ENCODE measurements at regions not wholly inside any gene's neighbourhood (a gene's known extent, or its start where the extent isn't known, plus 50 kb on each side); places are given as distances from the start of the nearest gene placed in this dataset.

DNA sequence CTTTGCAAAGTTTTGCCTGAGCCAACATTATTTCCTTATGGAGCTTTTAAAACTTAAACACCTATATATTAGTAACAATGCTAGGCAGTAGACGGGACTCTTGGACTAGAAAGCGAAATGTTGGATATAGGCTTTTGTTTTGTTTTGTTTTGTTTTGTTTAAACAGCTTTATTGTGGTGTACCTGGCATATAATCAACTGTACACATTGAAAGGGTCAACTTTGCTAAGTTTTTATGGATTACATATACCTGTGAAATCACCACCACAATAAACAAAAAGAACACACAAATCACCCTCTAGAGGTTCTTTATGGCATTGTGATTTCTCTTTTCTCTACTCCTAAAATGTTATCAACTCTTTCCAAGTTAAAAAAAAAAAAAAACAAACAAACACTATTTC, 184.9 kb upstream of the LNX1 start:
- in situ Hi-C loops (cut with HindIII; ENCODE audit: extremely low pct_ligation_motif_present, low pct_unique_long_range_greater_than_20kb): no loop called here
- Histone ChIP-seq H3K27ac (ENCODE audit: extremely low read length, insufficient read depth, low read length) (no peak overlapping the region), H3K4me2 (ENCODE audit: low read depth, low read length) (no peak overlapping the region), H3K4me1 (ENCODE audit: insufficient read depth, low read length) (peaks cover 11% of the 10 kb centered on the region), H3K9ac (ENCODE audit: insufficient read depth, low read depth, low read length) (no peak overlapping the region), H2AFZ (ENCODE audit: low read length) (no peak overlapping the region), H3K79me2 (ENCODE audit: insufficient read depth, low read length) (no peaks in the 10 kb centered on the region), H3K4me3 (replicated peaks in 1 of 3; ENCODE audit: insufficient read depth in 1 of 3, low read depth in 2 of 3, low read length in 3 of 3) (no peak overlapping the region), H3K36me3 (replicated peaks in 1 of 2; ENCODE audit: control insufficient read depth in 1 of 2, insufficient read depth in 2 of 2, low read length in 2 of 2) (no peaks in the 10 kb centered on the region), H4K20me1 (ENCODE audit: insufficient read depth, low read length) (no peaks in the 10 kb centered on the region), H3K27me3 (ENCODE audit: control insufficient read depth in 1 of 2, insufficient read depth in 2 of 2, low read length in 2 of 2) (no peaks in the 10 kb centered on the region), H3K9me3 (ENCODE audit: low read length) (no peaks in the 10 kb centered on the region)
- TF ChIP-seq MATR3 (CRISPR knock-in tag; IDR thresholded peaks at IDR 0.05) (no peak), DMAP1 (CRISPR knock-in tag; IDR thresholded peaks at IDR 0.05) (no peak), ZNF777 (CRISPR knock-in tag; IDR thresholded peaks at IDR 0.05) (no peak)
- no TSS peak for BruUV-seq (replicated peaks)
- ChIA-PET POLR2A (no interaction called here), CTCF (ENCODE audit: low intra/inter-chr PET ratio, low total read pairs) (no interaction called here)
- WGBS (ENCODE audit: low lambda C conversion rate): 6% methylated on average over 2 of the region's 2 CpGs
- no peak for ATAC-seq
- intact Hi-C loops (cut with micrococcal nuclease; ENCODE audit: unreplicated experiment): no loop called here
- no peak for DNase-seq (ENCODE audit: low spot score)
- FAIRE-seq: no peak

DNA sequence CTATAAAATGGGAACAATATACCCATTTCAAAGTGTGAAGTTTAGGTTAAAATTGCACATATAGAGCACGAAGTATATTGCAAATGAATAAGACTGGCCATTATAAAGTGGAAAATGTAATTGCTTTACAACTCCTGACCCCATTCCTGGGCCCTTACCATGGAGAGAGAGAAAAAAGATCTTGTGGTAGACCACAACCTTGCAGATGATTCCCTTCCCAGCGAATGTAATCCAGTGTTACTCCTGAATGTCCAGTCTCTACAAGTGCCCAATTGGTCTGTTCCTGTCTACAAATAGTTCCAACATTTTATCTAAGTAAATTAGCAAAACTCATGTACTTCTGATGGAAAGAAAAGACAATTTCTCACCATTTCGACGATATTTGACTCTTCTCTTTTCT, 184.1 kb upstream of the LNX1 start:
- no peak overlapping the region for H3K9ac ChIP-seq (ENCODE audit: insufficient read depth, low read depth, low read length)
- FAIRE-seq: no peak
- H3K79me2 ChIP-seq (ENCODE audit: insufficient read depth, low read length): no peaks in the 10 kb centered on the region
- H4K20me1 ChIP-seq (ENCODE audit: insufficient read depth, low read length): no peaks in the 10 kb centered on the region
- H3K4me3 ChIP-seq (replicated peaks in 1 of 3; ENCODE audit: insufficient read depth in 1 of 3, low read depth in 2 of 3, low read length in 3 of 3): no peak overlapping the region
- 5% methylated on average over 4 of the region's 4 CpGs for WGBS (ENCODE audit: low lambda C conversion rate)
- in situ Hi-C loops (cut with HindIII; ENCODE audit: extremely low pct_ligation_motif_present, low pct_unique_long_range_greater_than_20kb) (no loop called here), intact Hi-C loops (cut with micrococcal nuclease; ENCODE audit: unreplicated experiment) (no loop called here)
- no peak for DNase-seq (ENCODE audit: low spot score)
- ATAC-seq: no peak
- no peaks in the 10 kb centered on the region for H3K9me3 ChIP-seq (ENCODE audit: low read length)
- H3K27me3 ChIP-seq (ENCODE audit: control insufficient read depth in 1 of 2, insufficient read depth in 2 of 2, low read length in 2 of 2): no peaks in the 10 kb centered on the region
- BruUV-seq (replicated peaks): no TSS peak
- no peaks in the 10 kb centered on the region for H3K36me3 ChIP-seq (replicated peaks in 1 of 2; ENCODE audit: control insufficient read depth in 1 of 2, insufficient read depth in 2 of 2, low read length in 2 of 2)
- ChIA-PET POLR2A (no interaction called here), CTCF (ENCODE audit: low intra/inter-chr PET ratio, low total read pairs) (no interaction called here)
- peaks cover 5% of the 10 kb centered on the region; the same call in 1 of the 2 replicates for H3K4me1 ChIP-seq (ENCODE audit: insufficient read depth, low read length)
- H2AFZ ChIP-seq (ENCODE audit: low read length): no peak overlapping the region
- H3K4me2 ChIP-seq (ENCODE audit: low read depth, low read length): no peak overlapping the region
- no peak overlapping the region for H3K27ac ChIP-seq (ENCODE audit: extremely low read length, insufficient read depth, low read length)
- TF ChIP-seq ZNF224 (CRISPR knock-in tag; IDR thresholded peaks at IDR 0.05) (no peak), ZBTB26 (CRISPR knock-in tag; IDR thresholded peaks at IDR 0.05; ENCODE audit: borderline replicate concordance) (no peak), IRF9 (CRISPR knock-in tag; IDR thresholded peaks at IDR 0.05; ENCODE audit: borderline replicate concordance) (no peak), ZNF513 (CRISPR knock-in tag; conservative IDR thresholded peaks at IDR 0.05) (no peak), KLF9 (CRISPR knock-in tag; IDR thresholded peaks at IDR 0.05; ENCODE audit: low read depth) (no peak), HOXA3 (CRISPR knock-in tag; IDR thresholded peaks at IDR 0.05) (no peak), POLR2AphosphoS5 (IDR thresholded peaks at IDR 0.05; ENCODE audit: low read depth, low read length) (no peak), TFE3 (CRISPR knock-in tag; IDR thresholded peaks at IDR 0.05) (no peak), SSRP1 (CRISPR knock-in tag; IDR thresholded peaks at IDR 0.05) (no peak), HNF1B (CRISPR knock-in tag; IDR thresholded peaks at IDR 0.05) (no peak), KDM4B (CRISPR knock-in tag; IDR thresholded peaks at IDR 0.05) (no peak)
